CD8-positive, alpha-beta memory T cell (primary cell): ENCODE measurements at regions not wholly inside any gene's neighbourhood (a gene's known extent, or its start where the extent isn't known, plus 50 kb on each side); places are given as distances from the start of the nearest gene placed in this dataset.

Experiments used
- CTCF ChIA-PET: fragments of 350-600 bp; sonication (Branson Sonifier 250); formaldehyde crosslinking; loops from one replicate; lab custom pipeline; 2021; ENCODE audit warnings: antibody characterized with exemption; lab: Charles Lee
- POLR2A ChIA-PET: fragments of 350-600 bp; sonication (Branson Sonifier 250); formaldehyde crosslinking; loops from one replicate; lab custom pipeline; 2021; ENCODE audit warnings: antibody characterized with exemption; lab: Charles Lee
- DNase-seq, 5 donors: peaks; one replicate each; pipeline versions ENCODE4 v3.0.0 to v3.0.0-alpha.2; 2020 to 2022; ENCODE audit warnings: mixed read lengths in 1 of 5
- H3K27ac ChIP-seq: one replicate; pipeline ENCODE4 v1.7.0; 2013; ENCODE audit warnings: low read depth, mild to moderate bottlenecking, low read length, moderate library complexity
- H3K27me3 ChIP-seq: 2 replicates; pipeline ENCODE4 v1.7.0; 2013; ENCODE audit warnings: low read length, mild to moderate bottlenecking; ENCODE audit not compliant: insufficient read depth, poor library complexity, severe bottlenecking
- H3K36me3 ChIP-seq: 2 replicates; pipeline ENCODE4 v1.7.0; 2013; ENCODE audit warnings: mild to moderate bottlenecking, low read length, moderate library complexity; ENCODE audit not compliant: insufficient read depth
- H3K4me1 ChIP-seq: 2 replicates; pipeline ENCODE4 v1.7.0; 2013; ENCODE audit warnings: mild to moderate bottlenecking, low read length, moderate library complexity; ENCODE audit not compliant: insufficient read depth
- H3K4me3 ChIP-seq: 2 replicates; pipeline ENCODE4 v1.7.0; 2013; ENCODE audit warnings: mild to moderate bottlenecking, low read length
- H3K9me3 ChIP-seq: 2 replicates; pipeline ENCODE4 v1.7.0; 2013; ENCODE audit warnings: mild to moderate bottlenecking, low read length
- H3K27ac Mint-ChIP-seq, 8 donors: one replicate each; pipeline ENCODE4 v1.8.0; 2020 to 2021; ENCODE audit warnings: mixed read lengths in 8 of 8, mild to moderate bottlenecking in 6 of 8, inconsistent platforms in 3 of 8, moderate library complexity in 3 of 8
- H3K27me3 Mint-ChIP-seq, 2 donors: one replicate each; pipeline ENCODE4 v1.8.0; 2020 to 2021; ENCODE audit warnings: mixed read lengths in 2 of 2, mild to moderate bottlenecking in 1 of 2, moderate library complexity in 1 of 2
- H3K36me3 Mint-ChIP-seq, 3 donors: one replicate each; pipeline ENCODE4 v1.8.0; 2020 to 2021; ENCODE audit warnings: mixed read lengths in 3 of 3, inconsistent platforms in 1 of 3, mild to moderate bottlenecking in 1 of 3
- H3K4me1 Mint-ChIP-seq, 3 donors: one replicate each; pipeline ENCODE4 v1.8.0; 2020 to 2021; ENCODE audit warnings: mixed read lengths in 3 of 3, inconsistent platforms in 1 of 3, mild to moderate bottlenecking in 1 of 3
- H3K4me3 Mint-ChIP-seq, 7 donors: one replicate each; pipeline ENCODE4 v1.8.0; 2020 to 2021; ENCODE audit warnings: mixed read lengths in 7 of 7, mild to moderate bottlenecking in 6 of 7, moderate library complexity in 4 of 7, inconsistent platforms in 2 of 7
- H3K9me3 Mint-ChIP-seq, 5 donors: one replicate each; pipeline ENCODE4 v1.8.0; 2020 to 2022; ENCODE audit warnings: mixed read lengths in 5 of 5, mild to moderate bottlenecking in 3 of 5, moderate library complexity in 2 of 5, inconsistent platforms in 1 of 5

DNA sequence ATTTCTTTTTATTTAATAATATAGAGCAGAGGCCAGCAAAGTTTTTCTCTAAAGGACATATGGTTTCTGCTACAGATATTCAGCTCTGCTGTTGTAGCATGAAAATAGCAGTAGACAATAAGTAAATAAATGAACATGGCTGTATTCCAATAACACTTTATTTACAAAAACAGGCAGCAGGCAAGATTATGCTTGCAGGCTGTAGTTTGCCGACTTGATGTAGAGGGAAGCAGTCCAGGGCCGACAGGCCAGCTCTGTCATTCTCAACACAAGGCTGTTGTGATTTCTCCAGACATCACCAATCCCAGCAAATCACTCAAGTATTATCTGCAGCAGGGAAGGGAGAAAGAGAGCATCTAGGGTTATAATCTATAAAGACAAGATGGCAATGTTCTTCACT, 1062.5 kb upstream of the PCDH9 start:
- H3K9me3 ChIP-seq: no peaks in the 10 kb centered on the region
- CTCF ChIA-PET: no interaction called here
- H3K27ac Mint-ChIP-seq: no peak overlapping the region
- no peaks in the 10 kb centered on the region for H3K36me3 ChIP-seq
- no peaks in the 10 kb centered on the region for H3K4me1 Mint-ChIP-seq
- peaks cover 0 to 23% (median 10%) of the 10 kb centered on the region in 5 donors for H3K9me3 Mint-ChIP-seq
- no peaks in the 10 kb centered on the region for H3K27me3 ChIP-seq
- H3K4me3 ChIP-seq: no peak overlapping the region
- no peaks in the 10 kb centered on the region for H3K27me3 Mint-ChIP-seq
- H3K4me3 Mint-ChIP-seq: no peak overlapping the region
- H3K27ac ChIP-seq: no peak overlapping the region
- H3K36me3 Mint-ChIP-seq: no peaks in the 10 kb centered on the region
- H3K4me1 ChIP-seq: no peaks in the 10 kb centered on the region
- no peak for DNase-seq
- POLR2A ChIA-PET: no interaction called here

GRCh38 chr13:68291595-68291994, 1061.5 kb upstream of the PCDH9 start:
- Histone ChIP-seq H3K27ac (no peak overlapping the region), H3K4me1 (no peaks in the 10 kb centered on the region), H3K9me3 (no peaks in the 10 kb centered on the region), H3K4me3 (no peak overlapping the region), H3K36me3 (no peaks in the 10 kb centered on the region), H3K27me3 (no peaks in the 10 kb centered on the region)
- peaks cover 0 to 23% (median 8%) of the 10 kb centered on the region in 5 donors for H3K9me3 Mint-ChIP-seq
- H3K36me3 Mint-ChIP-seq: no peaks in the 10 kb centered on the region
- H3K27ac Mint-ChIP-seq: no peak overlapping the region
- ChIA-PET POLR2A (no interaction called here), CTCF (no interaction called here)
- H3K4me1 Mint-ChIP-seq: no peaks in the 10 kb centered on the region
- no peak for DNase-seq
- no peak overlapping the region for H3K4me3 Mint-ChIP-seq
- H3K27me3 Mint-ChIP-seq: no peaks in the 10 kb centered on the region

DNA sequence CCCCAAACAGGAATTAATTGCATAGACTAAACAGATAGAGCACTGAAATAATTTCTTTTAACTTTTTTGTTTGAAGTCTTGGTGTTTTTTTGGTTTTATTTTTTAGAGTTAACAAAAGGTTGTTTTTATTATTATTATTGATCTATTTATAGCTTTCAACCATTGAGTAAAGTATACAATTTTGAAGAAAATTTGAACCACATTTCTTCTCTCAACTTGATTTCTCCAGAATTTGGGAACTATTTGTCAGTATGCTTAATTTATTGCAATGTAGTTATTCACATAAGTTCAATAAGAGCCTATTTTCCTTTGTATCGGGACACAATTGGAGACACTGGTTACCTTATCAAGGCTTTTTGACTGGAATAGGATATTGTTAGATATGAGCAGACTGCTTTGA, 1045.6 kb upstream of the PCDH9 start:
- no peak for DNase-seq
- H3K27me3 Mint-ChIP-seq: no peaks in the 10 kb centered on the region
- H3K27me3 ChIP-seq: no peaks in the 10 kb centered on the region
- no peak overlapping the region for H3K27ac ChIP-seq
- H3K36me3 ChIP-seq: no peaks in the 10 kb centered on the region
- ChIA-PET POLR2A (no interaction called here), CTCF (no interaction called here)
- no peaks in the 10 kb centered on the region for H3K9me3 ChIP-seq
- no peaks in the 10 kb centered on the region for H3K4me1 Mint-ChIP-seq
- no peak overlapping the region for H3K4me3 ChIP-seq
- H3K9me3 Mint-ChIP-seq: peaks cover 12 to 43% (median 20%) of the 10 kb centered on the region in 5 donors
- H3K4me1 ChIP-seq: no peaks in the 10 kb centered on the region
- H3K4me3 Mint-ChIP-seq: no peak overlapping the region
- H3K36me3 Mint-ChIP-seq: peaks cover 0 to 2% (median 0%) of the 10 kb centered on the region in 3 donors
- H3K27ac Mint-ChIP-seq: no peak overlapping the region

DNA sequence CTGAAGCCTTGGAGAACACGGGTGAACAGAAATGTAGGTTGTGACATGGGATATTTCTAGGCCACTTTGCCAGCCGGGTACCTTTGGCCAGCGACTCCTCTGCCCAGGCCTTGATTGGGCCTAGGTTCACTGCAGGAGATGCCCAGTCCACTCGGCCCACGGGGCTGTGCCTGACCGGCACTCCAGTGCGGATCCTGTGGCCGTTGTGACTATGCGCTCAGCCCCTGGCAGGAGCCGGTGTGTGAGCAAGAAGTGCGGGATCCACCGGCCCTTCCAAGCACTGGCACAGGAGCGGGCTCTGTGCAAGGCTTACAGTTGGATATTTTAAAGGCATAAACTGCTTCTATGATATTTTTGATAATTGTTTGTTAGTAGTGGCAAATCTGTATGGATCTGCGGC, 1042.5 kb upstream of the PCDH9 start:
- H3K4me1 Mint-ChIP-seq: no peaks in the 10 kb centered on the region
- no peak for DNase-seq
- ChIA-PET CTCF (no interaction called here), POLR2A (no interaction called here)
- no peaks in the 10 kb centered on the region for H3K36me3 ChIP-seq
- peaks cover 8 to 39% (median 18%) of the 10 kb centered on the region in 5 donors for H3K9me3 Mint-ChIP-seq
- H3K27me3 Mint-ChIP-seq: no peaks in the 10 kb centered on the region
- no peak overlapping the region for H3K4me3 ChIP-seq
- H3K4me1 ChIP-seq: no peaks in the 10 kb centered on the region
- H3K27ac Mint-ChIP-seq: no peak overlapping the region
- H3K27me3 ChIP-seq: no peaks in the 10 kb centered on the region
- no peak overlapping the region for H3K27ac ChIP-seq
- no peaks in the 10 kb centered on the region for H3K9me3 ChIP-seq
- H3K4me3 Mint-ChIP-seq: no peak overlapping the region
- peaks cover 0 to 2% (median 0%) of the 10 kb centered on the region in 3 donors for H3K36me3 Mint-ChIP-seq

- Histone ChIP-seq H3K36me3 (no peaks in the 10 kb centered on the region), H3K27ac (no peak overlapping the region), H3K9me3 (no peaks in the 10 kb centered on the region), H3K4me1 (no peaks in the 10 kb centered on the region), H3K27me3 (no peaks in the 10 kb centered on the region), H3K4me3 (no peak overlapping the region)
- Mint-ChIP-seq H3K36me3 (no peaks in the 10 kb centered on the region), H3K27me3 (no peaks in the 10 kb centered on the region), H3K4me3 (no peak overlapping the region), H3K9me3 (peaks cover 0 to 27% (median 2%) of the 10 kb centered on the region in 5 donors), H3K27ac (no peak overlapping the region), H3K4me1 (no peaks in the 10 kb centered on the region)
- CTCF ChIA-PET: no interaction called here
- POLR2A ChIA-PET: no interaction called here
- DNase-seq: no peak
Observed at GRCh38 chr13:68264692-68265091, 1034.6 kb upstream of the PCDH9 start.

- Histone ChIP-seq H3K9me3 (no peaks in the 10 kb centered on the region), H3K4me3 (no peak overlapping the region), H3K27me3 (no peaks in the 10 kb centered on the region), H3K36me3 (no peaks in the 10 kb centered on the region), H3K27ac (no peak overlapping the region), H3K4me1 (no peaks in the 10 kb centered on the region)
- no peak for DNase-seq
- no peak overlapping the region for H3K4me3 Mint-ChIP-seq
- H3K9me3 Mint-ChIP-seq: peaks cover 0 to 23% (median 4%) of the 10 kb centered on the region in 5 donors
- CTCF ChIA-PET: no interaction called here
- H3K36me3 Mint-ChIP-seq: no peaks in the 10 kb centered on the region
- H3K27ac Mint-ChIP-seq: no peak overlapping the region
- POLR2A ChIA-PET: no interaction called here
- no peaks in the 10 kb centered on the region for H3K4me1 Mint-ChIP-seq
- no peaks in the 10 kb centered on the region for H3K27me3 Mint-ChIP-seq
Observed at GRCh38 chr13:68261105-68261504, 1031.0 kb upstream of the PCDH9 start.

DNA sequence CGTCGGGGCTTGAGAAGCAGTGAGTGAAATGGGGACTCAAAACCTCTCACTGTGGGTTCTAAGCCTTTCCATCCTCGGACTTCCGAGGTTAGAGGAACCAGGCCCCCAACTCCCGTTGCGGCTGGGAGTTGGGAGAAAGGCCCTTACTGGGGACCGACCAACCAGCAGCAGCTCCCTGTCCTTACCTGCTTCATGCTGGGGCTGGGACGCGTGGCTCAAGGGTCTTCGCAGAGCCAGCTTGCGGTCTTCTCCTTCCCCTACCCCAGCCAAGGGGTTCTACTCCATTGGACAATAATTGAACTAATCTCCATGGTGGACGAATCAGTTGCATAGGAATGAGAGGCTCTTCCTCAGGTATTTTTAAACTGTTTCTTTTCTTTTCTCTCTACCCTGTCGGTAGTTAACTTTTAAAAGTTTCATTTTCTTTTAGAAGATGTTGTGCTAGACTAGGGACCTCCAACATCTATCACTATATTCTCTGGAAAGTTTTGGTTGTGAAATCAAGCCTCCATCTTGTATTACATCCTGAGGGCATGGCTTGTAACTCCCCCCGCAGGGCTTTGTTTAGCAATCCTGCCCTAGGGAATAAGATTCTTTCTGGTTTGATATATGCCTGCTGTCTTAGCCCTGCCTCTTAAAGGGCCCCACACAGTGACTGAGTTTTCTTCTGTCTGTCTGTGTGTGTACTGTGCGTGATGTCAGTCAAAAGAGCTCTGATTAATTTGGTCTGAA, 1027.1 kb upstream of the PCDH9 start:
- no peak overlapping the region for H3K4me3 Mint-ChIP-seq
- H3K9me3 Mint-ChIP-seq: peaks cover 2 to 30% (median 6%) of the 10 kb centered on the region in 5 donors
- H3K4me3 ChIP-seq: no peak overlapping the region
- no peaks in the 10 kb centered on the region for H3K27me3 Mint-ChIP-seq
- H3K36me3 Mint-ChIP-seq: no peaks in the 10 kb centered on the region
- H3K4me1 ChIP-seq: no peaks in the 10 kb centered on the region
- ChIA-PET CTCF (no interaction called here), POLR2A (no interaction called here)
- H3K4me1 Mint-ChIP-seq: no peaks in the 10 kb centered on the region
- no peaks in the 10 kb centered on the region for H3K36me3 ChIP-seq
- peaks cover 5% of the 10 kb centered on the region for H3K9me3 ChIP-seq
- H3K27me3 ChIP-seq: no peaks in the 10 kb centered on the region
- no peak for DNase-seq
- no peak overlapping the region for H3K27ac ChIP-seq
- no peak overlapping the region for H3K27ac Mint-ChIP-seq

DNA sequence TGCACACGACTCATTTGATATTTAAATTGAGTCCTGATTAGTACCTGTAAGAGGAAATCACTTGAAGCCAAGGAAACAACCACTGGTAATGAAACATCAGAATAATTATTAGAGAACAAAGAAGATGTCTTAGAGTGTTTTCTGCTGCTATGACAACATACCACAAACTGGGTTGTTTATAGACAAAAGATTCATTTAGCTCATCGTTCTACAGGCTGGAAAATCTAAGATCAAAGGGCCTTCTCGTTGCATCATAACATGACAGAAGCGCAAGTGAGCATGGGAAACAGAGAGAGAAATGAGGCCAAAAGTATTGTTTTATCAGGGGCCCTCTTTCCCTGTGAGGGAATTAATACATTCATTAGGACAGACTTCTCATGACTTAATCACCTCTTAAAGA, 1024.0 kb upstream of the PCDH9 start:
- Histone ChIP-seq H3K27ac (no peak overlapping the region), H3K9me3 (peaks cover 5% of the 10 kb centered on the region), H3K4me3 (no peak overlapping the region), H3K27me3 (no peaks in the 10 kb centered on the region), H3K4me1 (no peaks in the 10 kb centered on the region), H3K36me3 (no peaks in the 10 kb centered on the region)
- no peak for DNase-seq
- Mint-ChIP-seq H3K27me3 (no peaks in the 10 kb centered on the region), H3K27ac (no peak overlapping the region), H3K4me3 (no peak overlapping the region), H3K4me1 (no peaks in the 10 kb centered on the region), H3K9me3 (peaks cover 2 to 28% (median 9%) of the 10 kb centered on the region in 5 donors), H3K36me3 (no peaks in the 10 kb centered on the region)
- POLR2A ChIA-PET: no interaction called here
- CTCF ChIA-PET: no interaction called here
